HUDEP-2 (cell line): ENCODE measurements at regions not wholly inside any gene's neighbourhood (a gene's known extent, or its start where the extent isn't known, plus 50 kb on each side); places are given as distances from the start of the nearest gene placed in this dataset.

Source experiments
- DNase-seq, 76 experiments: peaks; one replicate each; lab custom pipeline; 2025; ENCODE audit not compliant: unreplicated experiment in 76 of 76; lab: John Stamatoyannopoulos, UW

DNA sequence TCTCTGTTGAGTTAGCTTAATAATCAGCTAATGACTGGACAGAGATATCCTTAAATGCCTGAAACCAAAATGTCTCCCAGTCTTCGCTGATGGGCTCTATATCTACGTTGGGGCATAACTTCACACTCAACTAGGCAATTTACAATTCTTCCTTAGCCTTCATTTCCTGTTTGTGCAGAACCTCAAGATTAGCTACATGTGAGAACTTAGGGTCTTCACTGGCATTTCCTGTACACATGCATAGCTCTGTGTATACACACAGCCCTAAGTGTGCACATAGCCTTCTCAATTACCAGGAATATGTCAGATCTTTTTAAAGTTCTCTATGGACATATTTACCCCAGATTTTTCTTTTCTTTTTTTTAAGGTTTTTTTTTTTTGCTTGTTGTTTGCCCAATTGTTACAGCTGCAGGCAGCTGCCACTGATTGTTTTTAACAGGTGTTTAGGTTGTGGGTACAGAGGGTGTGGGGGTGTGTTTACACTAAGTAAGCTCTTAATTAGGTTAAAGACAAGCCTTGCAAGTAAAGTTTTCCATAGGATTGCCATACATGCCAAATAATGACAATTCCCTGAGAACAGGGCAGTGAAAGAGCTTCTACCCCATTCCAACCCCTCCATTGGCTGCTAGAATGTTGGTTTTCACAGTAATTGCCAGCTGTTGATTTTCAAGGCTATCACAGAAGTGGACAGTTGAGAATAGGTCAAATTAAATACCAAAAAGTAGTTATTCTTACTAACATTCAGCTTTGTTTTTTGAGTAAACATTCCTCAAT, 441.0 kb downstream of the TLE4 start:
- DNase-seq, result no peak

DNA sequence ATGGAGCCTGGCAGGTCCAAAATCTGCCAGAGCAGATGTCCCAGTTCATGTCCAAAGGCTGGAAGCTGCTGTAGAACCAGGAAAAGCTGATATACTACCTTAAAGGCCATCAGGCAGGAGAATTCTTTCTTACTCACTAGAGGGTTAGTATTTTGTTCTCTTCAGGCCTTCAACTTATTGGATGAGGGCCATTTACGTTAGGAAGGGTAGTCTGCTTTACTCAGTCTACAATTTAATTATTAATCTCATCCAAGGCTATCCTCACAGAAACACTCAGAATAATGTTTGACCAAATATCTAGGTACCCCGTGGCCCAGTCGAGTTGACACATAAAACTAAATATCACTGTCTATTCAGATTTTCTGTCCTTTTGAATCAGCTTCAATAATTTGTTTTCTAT, 437.4 kb downstream of the TLE4 start:
- no peak for DNase-seq

DNA sequence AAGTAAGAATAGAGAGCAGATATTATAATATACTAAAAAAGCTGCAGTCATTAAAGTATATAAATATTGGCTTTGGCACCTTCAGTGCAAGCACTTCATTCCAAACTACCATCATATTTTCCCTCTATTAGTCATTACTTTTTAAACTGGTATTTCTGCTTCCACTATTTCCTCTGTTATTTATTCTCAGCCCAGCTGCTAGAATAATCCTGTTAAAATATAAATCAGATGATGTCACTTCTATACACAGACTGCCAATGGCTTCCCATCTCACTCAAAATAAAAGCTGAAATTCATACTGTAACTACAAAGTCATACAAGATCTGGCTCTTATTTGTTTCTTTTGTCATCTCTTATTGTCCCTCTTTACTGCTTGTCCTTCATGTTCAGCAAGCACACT, 432.9 kb downstream of the TLE4 start:
- no peak for DNase-seq

DNA sequence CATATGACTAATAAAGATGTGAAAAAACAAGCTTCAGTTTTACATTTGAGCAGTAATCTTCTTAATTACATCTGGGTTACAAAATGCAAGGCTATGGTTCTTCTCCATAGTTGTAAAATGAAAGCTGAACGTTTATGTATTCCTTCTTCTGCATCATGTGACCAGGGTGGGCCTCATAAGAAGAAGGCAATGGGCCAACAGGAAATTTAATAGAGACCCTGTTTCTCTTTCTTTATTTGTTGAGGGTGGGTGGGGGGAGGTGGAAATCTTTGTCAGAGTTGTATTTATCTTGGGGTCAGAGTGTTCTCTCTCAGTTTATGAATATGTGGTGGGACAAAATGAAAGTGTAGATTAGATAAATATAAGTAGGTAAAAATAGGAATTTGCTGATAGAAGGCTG, 418.8 kb downstream of the TLE4 start:
- no peak for DNase-seq

DNA sequence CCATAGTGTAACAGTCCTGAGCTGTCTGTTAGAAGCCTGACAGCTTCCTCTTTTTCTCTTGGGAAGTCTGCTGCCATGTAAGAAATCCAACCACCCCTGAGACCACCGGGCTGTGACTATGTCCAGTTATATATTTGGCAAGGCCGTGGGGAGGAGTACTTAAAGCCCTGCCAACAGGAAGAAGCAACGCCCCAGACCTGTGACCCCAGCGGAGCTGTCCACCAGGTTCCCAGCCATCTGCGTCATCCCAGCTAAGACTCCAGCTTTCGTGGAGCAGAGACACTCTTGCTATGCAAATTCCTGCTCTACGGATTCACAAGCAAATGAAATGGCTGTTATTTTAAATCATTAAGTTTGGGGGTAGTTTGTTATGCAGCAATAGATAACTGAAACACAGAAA, 417.3 kb downstream of the TLE4 start:
- no peak for DNase-seq

DNA sequence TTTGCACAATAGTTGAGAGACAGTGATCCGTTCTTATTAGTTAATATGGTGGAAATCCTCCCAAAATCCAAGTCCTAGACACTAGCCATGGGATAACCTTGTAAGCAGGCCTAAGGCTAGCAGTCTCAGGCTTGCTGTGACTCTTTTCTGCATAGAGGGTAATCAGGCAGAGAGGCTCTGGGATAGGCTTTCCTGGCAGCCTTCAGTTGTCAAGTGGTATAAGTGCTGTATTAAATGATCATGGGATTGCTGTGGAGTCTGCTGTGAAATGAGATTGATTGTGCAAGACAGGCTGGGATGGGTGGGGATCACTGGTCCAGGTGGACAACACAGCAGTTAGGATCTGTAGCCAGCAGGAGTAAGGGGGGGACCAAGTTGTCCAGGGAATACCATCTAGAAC, 416.4 kb downstream of the TLE4 start:
- DNase-seq, result no peak

DNA sequence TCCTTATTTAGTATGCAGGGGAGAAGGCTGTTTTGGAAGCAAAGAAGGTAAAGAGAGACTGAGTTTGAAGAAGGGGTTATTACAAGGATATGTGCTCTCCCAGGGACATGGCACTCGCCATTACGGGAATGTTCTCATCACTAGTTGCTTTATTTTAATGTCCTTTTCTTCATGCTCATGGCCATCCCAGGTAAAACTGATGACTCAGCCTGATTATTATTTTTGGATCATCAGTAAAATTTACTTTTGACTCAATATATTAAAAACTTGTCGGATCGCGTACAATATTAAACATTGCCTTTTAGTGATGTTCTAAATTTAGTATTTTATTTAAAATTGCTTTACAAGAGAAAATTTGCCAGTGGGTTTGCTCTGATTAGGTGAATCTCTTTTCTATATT, 414.7 kb downstream of the TLE4 start:
- DNase-seq, result no peak

DNA sequence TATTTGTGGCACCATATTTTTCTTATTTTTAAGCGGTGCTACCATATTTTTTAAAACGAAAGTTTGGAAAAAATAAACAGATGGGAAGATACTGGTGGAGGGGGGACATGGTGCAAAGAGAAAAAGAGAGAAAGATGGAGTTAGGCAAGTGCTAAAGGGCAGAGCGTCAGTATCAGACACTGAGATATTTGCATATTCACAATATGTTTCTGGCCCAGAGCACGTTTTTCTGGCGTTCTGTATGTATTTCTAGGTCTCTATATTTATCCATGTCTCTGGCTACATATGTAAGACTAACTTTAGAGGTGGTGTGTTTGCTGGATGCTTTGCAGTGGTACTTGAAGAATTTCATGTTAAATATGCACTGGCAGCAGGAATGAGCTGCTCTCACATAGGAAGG, 414.0 kb downstream of the TLE4 start:
- DNase-seq, result no peak

DNA sequence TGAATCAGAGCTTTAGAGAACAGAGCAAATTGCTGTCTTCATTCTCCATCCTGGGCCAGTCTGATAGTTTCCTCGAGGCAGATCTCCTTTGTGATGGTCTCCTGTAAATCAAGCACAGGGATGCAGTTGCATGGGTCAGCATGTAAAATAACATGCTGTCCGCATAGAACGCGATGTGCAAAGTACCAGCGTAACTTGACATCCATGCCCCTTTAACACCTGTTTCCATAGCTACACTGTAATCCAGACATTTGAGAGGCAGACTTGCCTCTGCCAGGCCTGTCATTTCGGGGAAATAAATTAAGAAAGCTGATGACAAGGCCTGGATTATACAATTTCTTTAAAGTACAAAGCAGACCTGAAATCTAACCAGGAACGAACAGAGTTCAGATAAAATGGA, 413.5 kb downstream of the TLE4 start:
- DNase-seq, result no peak

DNA sequence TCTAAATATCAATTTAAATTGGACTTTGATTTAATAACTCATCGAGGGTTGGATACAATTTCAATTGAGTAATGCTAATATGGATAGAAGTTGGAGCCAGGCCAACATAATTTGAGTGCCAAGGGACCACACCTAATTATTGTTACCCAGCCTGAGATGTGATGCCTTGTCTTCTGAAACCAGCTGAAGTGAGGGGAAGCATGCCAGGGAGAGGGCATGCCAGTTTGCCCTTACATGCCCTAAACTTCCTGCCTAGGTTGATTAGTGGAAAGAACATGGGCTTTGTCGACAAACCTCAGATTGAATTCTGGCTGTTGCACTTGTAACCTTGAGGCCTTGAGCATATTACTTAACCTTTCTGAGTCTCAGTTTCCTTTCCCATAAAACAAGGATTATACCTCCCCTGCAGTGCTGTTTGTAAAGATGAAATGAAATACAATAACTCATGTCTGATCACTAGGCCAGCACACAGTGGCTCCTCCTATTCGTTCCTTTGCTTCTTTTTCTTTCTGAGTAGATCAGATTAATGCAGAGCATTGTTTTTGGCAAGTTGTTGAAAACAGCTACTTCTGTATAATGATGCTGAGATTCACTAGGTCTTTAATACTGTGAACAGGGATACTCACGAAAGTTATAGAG, 412.8 kb downstream of the TLE4 start:
- no peak for DNase-seq

DNA sequence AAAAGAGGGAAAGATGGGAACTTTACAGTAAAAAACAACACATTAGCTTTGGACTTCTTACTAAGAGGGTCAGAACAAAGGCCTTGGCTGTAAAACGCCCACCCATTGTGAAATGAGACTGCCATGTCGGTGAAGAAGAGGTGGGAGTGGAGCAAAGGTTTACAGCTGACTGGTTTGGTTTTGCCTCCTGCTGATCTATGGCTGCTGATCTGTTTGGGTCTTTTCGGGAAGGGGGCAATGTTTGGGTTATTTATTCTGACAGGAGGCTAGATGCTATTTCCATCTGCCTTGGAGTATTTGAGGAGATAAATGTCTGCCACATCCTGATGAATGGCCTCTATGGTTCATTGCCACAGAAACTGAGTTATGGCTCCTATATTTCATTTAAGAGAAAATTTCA, 408.7 kb downstream of the TLE4 start:
- no peak for DNase-seq

DNA sequence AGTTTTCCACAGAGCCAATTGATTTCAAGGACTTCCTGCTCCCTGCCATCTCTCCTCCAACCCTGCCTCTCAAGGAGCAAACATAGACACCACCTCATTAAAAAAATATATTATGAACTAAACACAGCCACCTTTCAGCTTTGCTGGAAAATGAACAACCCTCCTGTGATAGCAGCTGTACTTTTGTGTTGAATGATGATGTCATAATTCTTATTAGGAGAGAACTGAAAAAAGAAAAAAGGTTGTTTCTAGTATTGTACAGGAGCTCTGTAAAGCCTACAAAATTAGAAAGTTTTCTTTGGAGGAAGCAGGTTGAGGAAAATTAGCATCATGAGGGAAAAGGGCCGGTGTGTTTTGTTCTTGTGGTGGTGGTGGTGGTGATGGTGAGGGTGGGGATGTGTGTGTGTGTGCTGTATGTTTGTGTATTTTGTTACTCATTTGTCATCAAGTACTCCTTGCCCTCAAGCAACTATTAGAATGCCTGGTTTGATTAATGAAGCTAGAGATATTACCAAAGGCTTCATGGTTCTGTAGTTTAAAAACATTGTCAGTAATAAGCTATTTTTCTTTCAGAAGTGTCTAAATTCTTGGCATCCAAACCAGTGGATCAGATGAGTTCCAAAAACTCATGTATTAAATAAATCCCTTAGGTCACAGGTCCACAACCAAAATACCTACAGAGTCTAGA, 405.9 kb downstream of the TLE4 start:
- DNase-seq, result no peak

DNA sequence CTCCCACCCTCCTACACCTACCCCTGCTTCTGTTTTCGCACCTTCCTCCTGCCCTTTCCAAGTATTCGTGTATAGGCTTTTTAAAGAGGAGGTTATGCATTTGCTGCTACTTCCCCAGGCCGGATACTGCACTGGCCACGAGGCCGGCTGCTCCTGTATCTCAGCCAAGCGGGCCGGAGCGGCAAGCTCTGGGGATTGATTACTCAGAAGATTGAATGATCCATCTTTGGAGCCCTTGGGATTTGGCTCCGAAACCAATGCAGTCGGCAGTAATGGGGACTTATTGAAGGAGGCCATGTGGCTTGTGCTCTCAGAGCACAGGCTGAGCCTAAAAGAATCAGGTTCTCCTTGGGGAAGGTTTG, 405.3 kb downstream of the TLE4 start:
- DNase-seq, result no peak

DNA sequence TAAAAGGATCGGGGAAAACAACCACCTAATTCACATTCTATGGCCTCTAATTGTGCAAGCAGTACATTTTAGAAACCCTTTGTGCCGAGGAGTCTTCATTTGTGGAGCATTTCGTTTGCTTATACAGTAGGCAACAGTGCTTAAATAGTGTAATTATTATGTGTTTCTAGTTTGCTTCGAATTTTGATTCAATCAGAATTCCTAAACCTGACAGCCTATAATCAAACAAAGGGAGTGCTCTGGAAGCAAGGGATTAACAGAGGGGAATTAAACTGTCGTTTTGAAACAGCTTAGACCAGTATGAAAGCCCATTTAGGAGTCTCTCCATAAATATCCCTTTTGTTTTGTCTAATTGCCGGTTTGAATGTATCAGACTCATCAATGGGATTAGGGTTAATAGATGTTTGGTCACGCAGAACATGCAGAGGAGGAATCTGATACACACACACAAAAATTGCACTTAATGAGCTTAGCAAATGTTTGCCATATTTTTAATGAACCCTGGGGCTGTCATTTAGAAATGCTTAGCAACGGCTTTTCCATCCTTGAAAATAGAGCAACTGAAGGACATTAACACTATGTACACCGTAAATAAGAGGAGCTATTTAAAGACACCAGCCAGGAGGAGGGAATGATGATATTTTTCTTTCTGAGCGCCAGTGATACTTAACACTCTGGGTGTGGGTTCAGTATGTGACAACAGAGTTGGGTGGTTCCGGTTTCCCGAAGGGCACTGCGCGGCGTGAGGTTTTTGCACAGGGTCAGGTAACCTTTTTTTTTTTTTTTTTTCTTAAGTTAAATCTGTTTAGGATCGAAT, 404.7 kb downstream of the TLE4 start:
- DNase-seq, result no peak

DNA sequence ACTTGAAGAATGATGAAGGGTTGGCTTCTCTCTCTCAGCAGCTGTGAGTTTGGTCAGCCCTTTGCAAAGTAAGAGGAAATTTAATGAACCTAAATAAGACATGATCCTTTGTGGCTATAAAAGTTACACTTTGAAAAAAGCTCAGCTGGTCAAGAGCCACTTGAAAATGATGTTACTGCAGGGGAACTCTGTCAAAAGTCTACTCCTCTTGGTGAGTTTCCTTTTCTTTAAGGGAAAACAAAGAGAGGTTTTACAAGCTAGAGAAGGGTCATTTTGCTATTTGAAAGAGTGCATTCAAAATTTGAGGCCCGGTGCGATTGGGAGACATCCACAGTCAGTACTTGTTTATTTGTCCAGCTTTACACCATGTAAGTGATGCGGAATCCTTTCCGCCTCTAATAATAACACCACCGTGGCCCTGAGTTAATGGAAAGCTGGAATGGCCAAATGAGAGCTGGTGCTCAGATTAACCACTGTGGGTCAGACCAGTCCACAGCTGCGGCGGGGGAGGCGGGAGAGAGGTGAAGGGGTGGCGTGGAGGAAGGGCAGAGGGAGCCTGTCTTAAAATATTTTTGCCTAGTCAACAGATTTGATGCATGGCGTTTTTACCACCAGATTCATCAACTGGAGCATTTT, 404.0 kb downstream of the TLE4 start:
- DNase-seq, result no peak

DNA sequence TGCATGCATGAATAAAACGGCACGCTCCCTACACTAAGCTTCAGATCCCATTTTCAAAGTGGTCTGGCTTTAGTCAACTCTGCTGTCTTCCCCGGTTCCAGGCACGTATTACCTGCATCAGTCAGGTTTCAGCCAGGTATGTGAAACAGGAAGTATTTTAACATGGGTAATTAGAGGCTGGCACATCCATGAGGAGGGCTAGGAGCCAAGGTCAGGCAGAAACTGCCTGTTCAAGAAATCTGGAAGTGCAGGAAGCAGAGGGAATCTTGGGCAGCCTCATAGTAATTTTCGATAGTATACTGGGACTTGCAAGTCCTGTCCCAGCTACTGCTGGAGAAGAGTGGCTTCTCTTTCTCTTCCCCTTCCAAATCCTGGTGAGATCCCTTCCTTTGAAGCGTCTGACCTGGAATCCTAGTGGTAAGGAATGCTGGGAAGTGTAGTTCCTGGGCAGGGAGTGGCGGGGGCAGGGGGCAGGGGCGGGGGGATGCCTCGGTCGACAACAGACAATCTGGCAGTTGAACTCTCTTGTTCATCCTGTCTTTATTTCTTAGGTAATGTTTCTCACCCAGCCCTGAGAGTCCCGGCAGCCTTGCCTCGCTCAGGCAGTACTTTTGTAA, 403.1 kb downstream of the TLE4 start:
- no peak for DNase-seq

DNA sequence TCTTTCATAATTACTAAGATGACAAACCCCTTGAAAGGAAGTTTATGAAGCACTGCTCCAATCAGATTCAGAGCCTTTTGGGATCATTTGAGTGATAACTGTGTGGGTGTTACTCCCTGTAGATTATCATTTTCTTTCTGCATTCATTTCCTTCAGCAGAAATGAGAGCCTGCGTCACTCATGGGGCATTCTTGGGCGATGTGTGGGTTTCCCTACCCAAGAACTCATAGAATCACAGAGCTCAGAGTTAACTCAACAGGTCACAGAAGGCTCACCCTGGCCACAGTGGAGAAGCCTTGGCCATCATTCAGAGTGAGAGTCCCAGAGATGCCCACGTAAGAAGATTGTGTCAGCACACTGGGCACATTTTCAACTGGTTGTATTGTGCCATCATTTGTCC, 401.9 kb downstream of the TLE4 start:
- no peak for DNase-seq

DNA sequence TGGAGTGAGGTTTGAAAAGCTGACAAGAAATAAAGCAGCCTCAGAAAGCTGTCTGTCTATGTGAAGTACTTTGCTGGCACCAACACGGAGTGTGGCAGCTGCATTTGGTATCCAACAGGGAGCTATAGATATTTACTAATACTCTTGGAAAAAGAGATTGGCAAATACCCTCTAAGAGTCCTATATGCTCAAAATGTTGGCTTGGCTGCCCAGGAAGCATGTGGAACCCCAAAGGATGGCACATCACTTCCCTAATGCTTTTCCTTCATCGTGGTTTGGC, 398.3 kb downstream of the TLE4 start:
- no peak for DNase-seq

DNA sequence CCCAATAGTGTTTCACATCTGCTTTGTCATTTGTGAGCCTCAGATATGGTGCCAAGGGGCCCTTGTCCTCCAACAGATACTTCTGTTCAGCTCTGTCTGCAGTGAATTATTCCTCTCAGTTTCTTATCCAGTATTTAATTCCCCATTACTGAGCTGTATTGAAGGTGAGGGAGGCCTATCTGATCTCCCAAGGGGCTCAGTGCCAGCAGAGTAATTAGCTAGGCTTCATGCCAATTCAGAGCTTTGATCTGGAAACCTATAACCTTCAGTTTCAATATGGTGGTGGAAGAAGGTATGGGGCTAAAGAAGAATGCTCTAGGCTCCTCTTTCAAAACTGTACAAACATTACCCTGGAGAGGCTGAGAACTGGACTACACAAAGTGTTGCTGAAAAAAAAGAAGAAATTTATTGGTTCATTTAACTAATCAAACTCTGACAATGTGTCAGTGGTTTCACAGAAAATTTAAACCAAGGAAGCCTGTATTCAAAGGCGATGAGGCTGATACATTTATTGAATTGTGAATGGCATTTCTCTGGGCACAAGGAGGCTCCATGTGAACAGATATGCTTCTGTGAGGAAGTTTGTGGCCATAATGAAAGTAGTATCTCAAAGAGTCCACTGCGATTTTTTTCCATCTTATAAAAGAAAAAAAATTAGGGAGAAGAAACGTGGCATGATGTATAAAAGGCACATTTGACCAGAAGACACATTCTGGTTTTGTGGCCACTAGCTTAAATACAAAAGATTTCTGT, 397.8 kb downstream of the TLE4 start:
- DNase-seq, result no peak

DNA sequence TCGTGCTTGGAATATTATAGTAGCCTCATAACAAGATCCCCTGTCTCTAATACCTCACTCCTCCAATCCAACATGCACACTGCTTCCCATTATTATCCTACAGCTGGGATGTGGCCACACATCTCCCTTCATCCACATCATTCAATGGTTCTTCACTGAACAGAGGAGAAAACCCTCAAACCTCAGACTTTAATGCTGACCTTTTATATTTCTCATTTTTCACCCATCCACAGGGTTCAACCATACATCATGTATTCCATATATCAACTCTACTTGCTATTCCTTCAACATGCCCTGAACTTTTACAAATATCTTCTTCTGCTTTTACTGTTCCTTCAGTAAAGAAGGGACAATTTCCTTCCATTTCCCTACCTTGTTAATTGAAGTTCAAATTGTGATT, 396.8 kb downstream of the TLE4 start:
- no peak for DNase-seq
